HG02763 (cell line): ENCODE measurements at regions not wholly inside any gene's neighbourhood (a gene's known extent, or its start where the extent isn't known, plus 50 kb on each side); places are given as distances from the start of the nearest gene placed in this dataset.
"Not testable (repeated sequence)": the region's sequence is repeated elsewhere in the genome, so short reads cannot be mapped to it uniquely, and the experiment has no call there.

Source experiments
- ATAC-seq: cut with Tn5 transposase; IDR thresholded peaks from one replicate; pipeline ENCODE4 v1.9.1; 2021; ENCODE audit warnings: mild to moderate bottlenecking, moderate library complexity; ENCODE audit not compliant: unreplicated experiment

DNA sequence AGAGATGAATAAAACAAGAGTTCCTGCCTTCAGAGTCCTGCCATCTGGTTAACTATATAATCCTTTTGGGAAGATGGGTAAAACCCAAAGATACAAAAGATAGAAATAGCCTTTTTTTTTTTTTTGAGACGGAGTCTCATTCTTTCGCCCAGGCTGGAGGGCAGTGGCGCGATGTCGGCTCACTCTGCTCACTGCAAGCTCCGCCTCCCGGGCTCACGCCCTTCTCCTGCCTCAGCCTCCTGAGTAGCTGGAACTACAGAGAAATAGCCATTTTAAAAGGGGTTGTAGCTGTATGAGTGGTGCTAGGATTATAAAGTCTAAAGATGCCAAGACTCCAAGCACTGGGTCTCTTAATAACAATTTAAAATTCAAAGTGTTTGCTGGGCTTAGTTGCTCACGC is 97.2 kb downstream of the KDR start:
- no peak for ATAC-seq

DNA sequence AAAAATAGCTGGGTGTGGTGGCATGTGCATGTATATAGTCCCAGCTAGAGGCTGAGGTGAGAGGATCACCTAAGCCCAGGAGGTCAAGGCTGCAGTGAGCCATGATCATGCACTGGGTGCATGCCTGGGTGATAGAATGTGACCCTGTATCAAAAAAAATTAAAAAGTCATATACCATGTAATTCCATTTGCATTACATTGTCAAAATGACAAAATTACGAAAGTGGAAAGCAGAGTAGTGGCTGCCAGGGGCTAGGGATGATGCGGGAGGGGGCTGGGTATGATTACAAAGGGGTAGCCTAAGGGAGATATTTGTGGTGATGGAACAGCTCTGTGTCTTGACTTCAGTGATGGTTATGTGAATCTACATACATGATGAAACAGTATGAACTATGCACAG is 97.8 kb downstream of the KDR start:
- no peak for ATAC-seq

DNA sequence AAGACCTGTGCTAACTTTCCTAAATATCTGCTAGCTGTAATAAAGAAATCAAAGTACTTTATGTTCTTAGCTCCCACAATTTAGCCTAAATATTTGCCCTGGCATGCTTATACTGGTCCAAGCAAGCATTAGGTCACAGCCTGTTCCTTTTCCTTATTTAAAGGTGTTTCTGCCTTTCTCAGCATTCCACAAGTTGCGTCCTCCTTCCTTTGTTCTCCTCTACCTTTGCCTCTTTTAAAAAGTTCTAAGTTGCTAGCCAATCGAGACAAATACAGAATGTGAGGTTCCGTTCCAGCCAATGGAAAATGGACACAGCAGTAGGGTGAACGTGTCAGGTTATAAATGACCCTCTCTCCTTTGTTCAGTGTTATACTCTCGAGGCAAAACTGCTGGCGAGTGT is 99.9 kb downstream of the KDR start:
- ATAC-seq, result not testable (repeated sequence)

DNA sequence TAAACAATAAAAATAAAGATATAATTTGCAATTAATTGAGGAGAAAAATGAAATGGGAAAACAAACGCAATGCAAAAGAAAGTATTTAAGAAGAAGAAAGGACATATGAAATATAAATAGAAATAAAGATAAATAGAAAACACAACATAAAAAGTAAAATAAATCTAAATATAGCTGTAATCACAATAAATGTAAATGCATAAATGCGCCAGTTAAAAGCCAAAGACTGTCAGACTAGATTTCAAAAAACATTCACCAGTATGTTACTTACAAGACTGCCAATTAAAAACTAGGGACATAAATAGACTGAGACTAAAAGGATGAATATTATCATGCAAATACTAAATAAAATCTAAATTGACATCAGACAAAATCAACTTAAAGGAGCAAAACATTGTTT is 102.4 kb downstream of the KDR start:
- no peak for ATAC-seq

DNA sequence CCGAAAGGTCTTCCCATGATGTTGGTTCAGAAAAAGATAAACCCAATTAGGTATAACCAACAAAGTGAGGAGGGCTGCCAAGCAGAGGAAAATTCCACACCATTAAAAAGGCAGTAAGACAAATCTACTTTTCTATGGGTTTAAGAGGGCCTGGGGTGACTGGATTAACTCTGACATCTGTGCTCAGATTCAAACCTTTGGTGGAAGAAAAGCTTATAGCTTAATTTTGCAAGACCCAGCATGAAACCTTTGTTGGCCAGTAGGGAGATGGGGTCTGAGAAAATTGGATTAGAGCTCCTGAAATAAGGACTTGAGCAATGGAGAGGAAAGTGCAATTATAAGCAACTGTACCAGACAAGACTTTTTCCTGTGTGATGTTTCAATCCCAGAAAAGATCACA is 104.2 kb downstream of the KDR start:
- ATAC-seq, result no peak

DNA sequence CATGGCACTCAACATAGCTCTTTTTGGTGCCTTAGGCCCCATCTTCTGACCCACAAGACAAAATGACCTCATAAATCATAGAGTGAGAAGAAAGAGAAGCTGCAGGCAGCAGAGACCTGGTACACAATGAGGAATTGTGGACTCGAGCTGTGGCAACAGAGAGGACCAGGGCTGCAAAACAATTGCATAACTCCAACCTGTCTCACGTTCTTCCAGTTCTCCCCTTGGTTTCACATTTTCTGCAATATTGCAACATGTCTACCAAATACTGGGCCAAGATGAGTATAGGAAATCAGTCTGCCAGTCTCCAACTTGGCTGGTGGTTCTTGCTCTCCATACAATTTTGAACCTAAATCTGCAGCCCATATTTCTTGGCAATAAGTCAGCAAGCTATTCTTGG is 105.3 kb downstream of the KDR start:
- no peak for ATAC-seq

DNA sequence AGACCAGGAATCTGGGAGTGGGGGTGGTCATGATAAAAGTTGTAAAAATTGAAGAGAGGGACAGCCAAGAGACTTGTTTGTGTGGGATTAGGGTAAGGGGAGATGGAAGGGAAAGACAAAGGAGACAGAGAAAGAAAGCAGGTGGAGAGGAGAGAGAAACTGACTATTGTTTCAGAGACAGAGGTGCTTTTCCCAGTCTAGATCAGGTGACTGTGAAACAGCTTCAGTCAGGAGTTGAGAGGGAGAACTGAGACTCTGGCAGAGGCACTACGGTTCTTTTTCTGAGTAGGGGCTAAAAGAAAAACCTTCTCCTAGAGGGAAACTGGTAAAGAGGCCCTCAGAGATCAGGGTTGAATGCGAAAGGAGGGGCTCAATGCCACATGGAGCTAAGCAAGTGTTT is 106.4 kb downstream of the KDR start:
- no peak for ATAC-seq

DNA sequence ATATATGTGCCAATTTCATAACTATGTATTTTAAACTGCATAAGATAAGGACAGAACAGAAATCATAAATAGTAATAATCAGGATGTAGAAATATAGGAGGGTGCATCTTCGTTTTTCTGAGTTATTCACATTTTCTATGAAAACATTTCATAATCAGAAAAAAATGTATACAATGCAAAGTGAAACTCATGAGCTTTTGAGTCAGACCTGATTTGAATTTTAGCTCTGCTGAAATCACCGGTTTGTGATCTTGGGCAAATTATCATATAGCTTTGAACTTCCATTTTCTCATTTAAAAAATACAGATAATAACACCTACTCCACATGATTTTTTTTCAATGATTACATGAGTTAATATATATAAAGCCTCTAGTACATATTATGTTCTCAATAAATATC is 106.9 kb downstream of the KDR start:
- ATAC-seq, result no peak

DNA sequence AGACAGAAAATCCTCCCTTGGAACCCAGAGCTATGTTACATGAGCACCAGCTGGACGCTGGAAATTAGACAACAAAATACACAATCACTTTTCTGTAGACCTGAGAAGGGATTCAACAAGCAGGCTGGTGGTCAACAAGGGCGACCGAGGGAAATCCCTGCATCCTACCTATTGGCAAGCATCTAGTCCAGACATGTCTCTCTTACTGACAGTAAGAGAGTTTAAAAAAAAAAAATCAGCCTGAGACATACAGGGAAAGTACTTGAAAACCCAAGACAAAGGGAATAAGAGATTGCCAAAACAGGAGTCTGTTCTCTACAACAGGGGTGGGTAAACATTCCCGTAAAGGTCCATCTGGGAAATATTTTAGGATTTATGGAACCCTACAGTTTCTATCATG is 108.0 kb downstream of the KDR start:
- ATAC-seq, result no peak

DNA sequence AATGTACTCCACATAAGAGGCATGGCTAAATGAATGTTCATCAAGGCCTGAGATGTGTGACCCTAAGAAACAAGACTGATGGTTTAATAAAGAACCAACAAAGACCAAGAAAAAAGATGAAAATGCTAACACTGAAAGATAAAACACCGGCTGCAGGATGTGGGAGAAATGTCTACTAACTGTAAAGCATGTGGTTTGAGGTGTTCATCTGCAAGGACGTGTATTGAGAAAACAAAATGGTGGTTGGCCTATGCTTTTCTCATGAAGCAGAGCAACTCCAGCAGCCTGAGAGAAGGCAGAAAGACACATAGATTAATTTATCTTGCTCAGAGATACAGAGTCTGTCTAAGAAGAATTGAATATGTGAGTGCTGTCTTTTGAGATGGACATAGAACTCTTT is 109.3 kb downstream of the KDR start:
- no peak for ATAC-seq

DNA sequence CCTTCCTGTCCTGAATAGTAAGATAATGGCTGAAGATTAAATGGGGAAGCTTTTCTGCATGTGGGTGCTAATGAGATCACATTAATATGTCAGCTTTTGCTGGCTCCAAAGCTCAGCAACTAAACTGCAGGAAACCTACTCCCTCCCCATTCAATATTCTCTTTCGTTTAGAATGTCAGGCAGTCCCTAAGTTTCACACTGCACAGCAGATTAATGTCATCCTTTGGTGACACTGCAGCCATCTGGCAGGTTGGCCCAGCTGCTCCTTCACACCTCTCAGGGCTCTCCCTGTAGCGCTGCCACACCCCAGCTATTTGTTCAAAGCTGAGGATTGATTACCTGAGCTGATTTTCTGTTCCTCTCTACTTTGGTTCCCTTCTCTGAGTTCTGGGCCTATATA is 110.5 kb downstream of the KDR start:
- ATAC-seq, result no peak

DNA sequence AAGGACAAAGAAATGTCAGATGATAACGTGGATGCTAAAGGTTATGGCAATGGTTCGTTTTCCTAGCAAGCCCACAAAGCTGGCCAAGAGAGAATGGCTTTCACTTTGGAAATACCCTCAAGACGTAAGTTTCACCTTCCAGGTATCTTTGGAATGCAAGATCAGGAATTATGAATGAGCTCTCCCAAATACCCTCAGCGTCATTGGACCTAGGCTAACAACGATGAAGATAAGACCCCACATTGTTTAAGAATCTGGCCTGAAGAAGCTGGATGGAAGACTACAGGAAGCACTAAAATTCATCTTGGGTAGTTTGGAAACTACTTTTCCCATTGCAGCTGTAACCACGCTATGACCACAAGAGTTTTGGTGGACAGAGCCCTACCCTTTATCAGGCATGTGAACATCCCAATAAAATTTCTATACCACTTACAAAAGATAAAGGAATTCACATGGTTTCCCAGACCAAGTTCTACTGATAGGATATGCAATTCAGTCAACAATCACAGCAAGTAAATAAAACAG is 111.9 kb downstream of the KDR start:
- no peak for ATAC-seq

DNA sequence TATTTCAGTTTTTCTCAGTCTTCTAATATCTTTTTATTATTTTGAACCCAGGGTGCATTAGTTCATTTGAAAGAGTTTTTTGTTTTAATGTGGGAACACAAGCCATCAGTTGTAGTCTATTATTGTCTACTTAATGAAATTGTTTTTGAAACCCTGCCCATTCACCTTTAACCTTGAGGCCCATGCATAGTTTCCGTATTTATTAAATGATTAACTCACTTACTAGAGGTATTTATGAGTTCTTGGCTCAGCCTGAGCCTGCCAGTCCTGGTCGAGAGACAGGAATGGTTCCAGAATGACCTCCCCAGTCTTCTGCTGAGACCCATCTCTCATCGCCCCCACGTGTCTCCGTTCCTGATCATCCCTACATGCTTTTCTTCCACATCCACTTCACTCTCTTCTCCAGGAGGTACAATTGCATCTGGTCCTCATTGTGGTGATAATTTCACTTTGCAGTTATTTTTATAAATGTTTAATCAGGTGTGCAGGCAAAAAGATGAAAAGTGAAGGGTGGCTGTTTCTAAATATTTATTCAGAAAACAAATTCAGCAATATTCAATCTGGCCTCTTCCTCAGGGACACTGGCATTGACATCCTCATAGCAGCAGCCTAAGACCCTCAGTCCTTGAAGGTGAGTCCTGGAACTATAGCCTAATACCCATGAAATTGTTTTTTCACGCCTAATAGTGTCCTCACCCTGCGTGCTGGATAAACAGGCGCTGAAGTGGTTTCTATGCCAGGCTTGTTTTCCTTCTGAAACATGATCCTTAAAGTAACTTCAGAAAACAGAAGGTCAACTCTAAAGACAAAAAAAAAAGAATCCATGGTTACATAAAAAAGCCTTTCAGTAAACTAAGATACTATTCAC is 112.8 kb downstream of the KDR start:
- ATAC-seq, result no peak

DNA sequence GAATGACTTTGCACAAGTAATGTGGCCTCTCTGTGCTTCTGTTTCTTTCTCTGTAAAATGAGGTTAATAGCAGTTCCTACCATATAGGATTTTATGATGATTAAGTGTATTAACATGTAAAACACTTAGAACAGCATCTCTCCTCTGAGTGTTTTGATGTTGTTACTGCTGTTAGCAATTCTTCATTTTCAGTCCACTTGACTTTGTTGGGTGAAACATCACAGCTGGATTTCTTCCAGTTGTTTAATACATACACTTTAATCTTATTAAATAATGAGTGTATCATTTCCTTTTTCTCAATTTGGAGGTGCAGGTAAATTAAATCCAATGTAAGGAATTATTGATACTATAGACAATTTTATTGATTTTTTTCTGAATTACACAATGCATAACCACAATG is 113.6 kb downstream of the KDR start:
- no peak for ATAC-seq

DNA sequence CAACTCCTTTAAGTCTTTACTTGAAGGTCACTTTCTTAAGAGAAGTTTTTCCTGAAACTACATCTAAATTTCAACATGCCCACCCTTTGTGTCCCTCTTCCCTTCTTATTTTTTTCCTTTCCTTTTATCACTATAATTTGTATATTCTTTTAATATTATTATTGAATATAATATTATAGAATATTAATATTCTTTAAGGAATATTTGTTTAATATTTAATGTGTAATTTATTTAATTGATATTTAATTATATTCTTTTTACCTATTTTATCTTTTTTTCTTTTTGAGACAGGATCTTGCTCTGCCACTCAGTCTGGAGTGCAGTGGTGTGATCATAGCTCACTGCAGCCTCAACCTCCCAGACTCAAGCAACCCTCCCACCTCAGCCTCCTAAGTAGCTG is 114.8 kb downstream of the KDR start:
- ATAC-seq, result no peak

DNA sequence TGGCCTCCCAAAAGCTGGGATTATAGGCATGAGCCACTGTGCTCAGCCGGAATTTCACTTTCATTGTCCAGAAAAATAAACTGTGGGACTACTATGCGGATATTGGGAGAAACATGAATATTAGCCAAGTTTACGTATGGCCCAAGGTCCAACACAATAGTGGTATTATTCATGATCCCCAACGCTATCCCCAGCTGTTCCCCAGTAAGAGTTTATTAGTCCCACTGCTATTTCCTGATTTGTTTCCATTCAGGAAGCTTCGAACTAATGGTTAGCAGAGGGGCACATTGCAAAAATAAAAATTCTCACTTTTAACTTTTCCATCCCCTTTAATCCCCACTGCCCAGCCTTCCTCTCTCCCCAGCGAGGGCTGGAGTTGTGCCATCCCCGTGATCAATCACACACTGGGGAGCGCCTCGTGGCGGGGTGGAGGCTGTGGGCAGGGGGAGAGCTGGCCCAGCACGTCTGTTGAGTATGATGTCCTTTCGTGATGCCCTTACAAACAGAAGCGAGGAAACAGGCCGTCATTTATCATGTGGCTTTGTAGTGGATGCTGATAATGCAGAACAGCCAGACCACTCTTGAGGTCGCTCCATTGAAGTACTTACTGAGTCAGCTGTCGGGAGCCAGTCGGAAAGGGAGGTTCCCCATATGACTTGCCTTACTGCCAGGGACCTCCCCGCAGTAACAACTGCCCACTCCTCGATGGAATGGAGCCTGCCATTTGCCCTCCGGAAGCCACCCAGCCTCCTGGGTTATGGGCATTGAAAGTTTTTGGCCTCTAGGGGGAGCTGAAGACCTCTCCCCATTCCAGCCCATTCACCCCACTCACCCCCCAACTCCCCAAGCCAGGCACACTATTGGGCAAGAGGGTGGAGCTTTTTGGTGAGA is 117.0 kb downstream of the KDR start:
- no peak for ATAC-seq

DNA sequence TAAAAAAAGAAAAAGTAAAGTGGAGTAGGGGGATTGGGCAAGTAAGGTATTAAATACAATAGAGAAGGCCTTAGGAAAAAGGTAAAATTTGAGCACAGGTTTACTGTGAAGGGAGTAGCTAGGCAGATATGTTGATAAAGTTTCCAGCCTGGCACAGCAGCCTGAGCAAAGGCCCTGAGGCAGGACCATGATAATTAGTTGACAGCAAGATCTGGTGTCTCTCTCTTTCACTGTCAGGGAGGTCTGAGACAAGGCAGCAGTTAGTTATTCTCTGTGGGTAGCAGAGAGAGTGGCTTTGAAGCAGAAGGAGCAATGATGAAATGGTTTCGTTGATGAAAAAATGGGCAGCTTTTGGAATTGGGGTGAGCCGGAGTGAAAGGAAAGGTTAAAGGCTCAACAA is 119.5 kb downstream of the KDR start:
- no peak for ATAC-seq

DNA sequence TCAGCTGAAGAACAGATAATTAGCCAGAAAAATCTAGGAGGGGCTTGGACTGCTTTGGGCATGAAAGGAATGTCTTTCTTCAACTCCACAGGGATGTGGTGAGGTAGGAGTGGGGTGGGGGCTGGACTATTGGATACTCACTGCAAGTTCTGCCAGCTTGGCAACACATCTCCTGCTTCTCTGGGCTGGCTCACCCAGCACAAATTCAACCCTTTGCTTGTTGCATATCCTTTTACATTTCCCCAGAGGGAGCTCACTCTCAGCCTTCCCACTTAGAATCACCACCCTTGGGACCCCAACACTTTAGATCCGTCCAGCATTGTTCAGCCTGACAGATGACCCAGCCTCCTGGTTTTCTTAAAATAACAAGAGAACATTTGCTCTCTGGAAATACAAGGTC is 120.6 kb downstream of the KDR start:
- no peak for ATAC-seq

DNA sequence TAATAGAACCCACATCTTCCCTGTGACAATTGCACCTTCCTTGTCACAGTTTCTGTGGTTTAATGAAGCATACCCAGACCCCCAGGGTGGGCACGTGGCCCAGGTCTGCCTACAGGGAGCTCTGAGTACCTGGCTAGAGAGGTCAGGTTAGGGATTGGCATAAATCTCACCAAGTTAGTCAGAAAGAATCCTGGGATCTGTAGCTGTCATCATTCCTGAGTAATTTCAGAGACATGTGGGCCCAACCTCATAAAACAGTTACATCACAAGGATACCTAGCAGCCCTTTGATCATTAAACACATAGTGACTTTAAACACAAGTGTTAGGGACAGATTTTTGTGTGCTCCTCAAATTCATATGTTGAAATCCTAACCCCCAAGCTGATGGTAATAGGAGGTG is 123.0 kb downstream of the KDR start:
- no peak for ATAC-seq

DNA sequence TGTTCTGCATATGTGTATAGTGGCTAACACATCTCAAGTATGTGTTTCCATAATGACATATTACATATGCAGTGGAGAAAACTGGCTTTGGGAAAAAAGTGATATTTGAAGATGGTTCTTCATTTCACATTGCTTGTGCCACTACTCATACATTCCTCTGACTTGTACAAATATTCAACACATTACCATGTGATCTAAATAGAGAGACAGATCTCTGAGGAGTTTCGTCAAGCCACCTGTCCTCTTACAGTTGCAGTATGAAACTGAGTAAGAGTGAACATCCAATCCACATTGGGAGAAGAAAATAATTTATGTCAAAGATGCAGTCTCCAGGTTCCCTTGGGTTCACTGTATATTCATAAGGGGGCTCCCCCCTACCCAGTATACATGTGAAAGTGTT is 123.9 kb downstream of the KDR start:
- ATAC-seq, result no peak

DNA sequence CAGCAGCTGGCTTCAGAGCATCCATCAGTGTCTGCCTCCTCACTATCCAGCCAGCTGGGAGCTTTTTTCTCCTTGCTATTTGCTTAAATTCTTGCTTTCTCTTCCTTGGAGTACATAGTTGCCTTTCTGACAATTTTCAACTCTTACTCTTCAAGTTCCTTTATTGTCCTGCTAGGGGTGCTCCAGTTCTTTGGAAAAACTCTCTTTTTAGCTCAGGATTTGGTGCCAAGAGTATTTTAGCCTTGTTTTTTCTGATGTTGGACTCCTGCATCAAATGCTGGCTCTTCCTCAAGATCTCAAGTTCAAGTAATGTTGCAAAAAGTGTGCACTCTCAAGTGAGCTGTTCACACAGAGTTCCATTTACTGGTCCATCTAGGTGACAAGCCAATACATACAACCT is 126.4 kb downstream of the KDR start:
- no peak for ATAC-seq

DNA sequence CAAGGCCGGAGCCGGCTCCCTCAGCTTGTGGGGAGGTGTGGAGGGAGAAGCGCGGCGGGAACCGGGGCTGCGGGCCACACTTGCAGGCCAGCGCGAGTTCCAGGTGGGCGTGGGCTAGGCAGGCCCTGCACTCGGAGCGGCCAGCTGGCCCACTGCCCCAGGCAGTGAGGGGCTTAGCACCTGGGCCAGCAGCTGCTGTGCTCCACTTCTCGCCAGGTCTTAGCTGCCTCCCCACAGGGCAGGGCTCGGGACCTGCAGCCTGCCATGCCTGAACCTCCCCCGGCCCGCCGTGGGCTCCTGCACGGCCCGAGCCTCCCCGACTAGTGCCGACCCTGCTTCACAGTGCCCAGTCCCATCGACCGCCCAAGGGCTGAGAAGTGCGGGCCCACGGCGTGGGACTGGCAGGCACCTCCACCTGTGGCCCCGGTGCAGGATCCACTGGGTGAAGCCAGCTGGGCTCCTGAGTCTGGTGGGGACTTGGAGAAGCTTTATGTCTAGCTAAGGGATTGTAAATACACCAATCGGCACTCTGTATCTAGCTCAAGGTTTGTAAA is 131.8 kb downstream of the KDR start:
- not testable (repeated sequence) for ATAC-seq
